ENCODE measurements at regions not wholly inside any gene's neighbourhood (a gene's known extent, or its start where the extent isn't known, plus 50 kb on each side); places are given as distances from the start of the nearest gene placed in this dataset.
"Not testable (repeated sequence)": the region's sequence is repeated elsewhere in the genome, so short reads cannot be mapped to it uniquely, and the experiment has no call there.

DNA sequence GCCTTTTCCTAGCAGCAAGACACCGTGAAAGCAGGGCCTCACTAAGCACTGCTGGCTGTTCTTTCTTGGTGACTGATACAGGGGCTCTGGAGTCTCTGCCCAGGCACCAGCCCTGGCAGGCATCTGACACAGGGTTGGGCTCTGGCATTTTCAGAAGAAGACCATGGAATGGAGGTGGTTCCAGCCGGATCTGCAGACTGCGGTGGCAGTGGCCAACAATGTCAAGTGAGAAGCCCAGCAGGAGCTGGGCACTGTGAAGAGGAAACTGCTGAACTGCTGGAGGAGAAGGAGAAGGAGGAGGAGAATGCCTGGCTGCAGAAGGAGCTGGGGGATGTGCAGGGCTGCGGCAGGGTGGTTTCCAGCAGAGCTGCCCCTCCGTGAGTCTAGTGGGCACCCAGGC, 101.8 kb downstream of the TBC1D26 start:
- H3K4me3 ChIP-seq (ENCODE audit: low read depth, low read length); H3K27ac ChIP-seq (ENCODE audit: extremely low read depth, low read depth, low read length); H3K36me3 ChIP-seq (ENCODE audit: control insufficient read depth in 2 of 2, insufficient read depth in 1 of 2, low read length in 2 of 2); POLR2A ChIA-PET; CTCF ChIA-PET; H3K4me1 ChIP-seq (ENCODE audit: control insufficient read depth, insufficient read depth, low read length); H3K9me3 ChIP-seq (ENCODE audit: control insufficient read depth, insufficient read depth, low read depth, low read length): not testable (repeated sequence)
- TF ChIP-seq, protein P1, sequence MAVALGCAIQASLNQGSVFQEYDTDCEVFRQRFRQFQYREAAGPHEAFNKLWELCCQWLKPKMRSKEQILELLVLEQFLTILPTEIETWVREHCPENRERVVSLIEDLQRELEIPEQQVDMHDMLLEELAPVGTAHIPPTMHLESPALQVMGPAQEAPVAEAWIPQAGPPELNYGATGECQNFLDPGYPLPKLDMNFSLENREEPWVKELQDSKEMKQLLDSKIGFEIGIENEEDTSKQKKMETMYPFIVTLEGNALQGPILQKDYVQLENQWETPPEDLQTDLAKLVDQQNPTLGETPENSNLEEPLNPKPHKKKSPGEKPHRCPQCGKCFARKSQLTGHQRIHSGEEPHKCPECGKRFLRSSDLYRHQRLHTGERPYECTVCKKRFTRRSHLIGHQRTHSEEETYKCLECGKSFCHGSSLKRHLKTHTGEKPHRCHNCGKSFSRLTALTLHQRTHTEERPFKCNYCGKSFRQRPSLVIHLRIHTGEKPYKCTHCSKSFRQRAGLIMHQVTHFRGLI (tag by site-specific recombination; IDR thresholded peaks at IDR 0.05), result peak; percentile 95

DNA sequence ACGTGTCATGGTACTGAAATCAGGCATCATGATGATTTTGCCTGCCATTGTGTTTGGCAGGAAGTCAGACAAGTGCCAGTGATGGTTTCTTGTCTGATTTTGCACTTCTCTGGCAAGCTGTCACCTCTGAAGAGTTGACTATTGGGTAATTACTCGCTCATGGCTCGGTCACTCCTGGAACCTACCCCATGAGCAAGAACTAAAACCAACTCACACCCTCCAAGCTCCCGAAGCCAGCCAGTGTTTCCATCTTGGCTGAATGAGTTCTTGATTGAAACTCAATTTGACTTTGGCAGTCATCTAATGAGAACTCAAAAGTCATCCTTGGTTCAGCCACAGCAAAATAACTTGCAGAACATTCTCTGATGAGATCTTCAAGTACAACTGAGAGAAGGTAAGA, 103.4 kb downstream of the TBC1D26 start:
- H3K4me1 ChIP-seq (ENCODE audit: control insufficient read depth, insufficient read depth, low read length); H3K36me3 ChIP-seq (ENCODE audit: control insufficient read depth in 2 of 2, insufficient read depth in 1 of 2, low read length in 2 of 2); H3K9me3 ChIP-seq (ENCODE audit: control insufficient read depth, insufficient read depth, low read depth, low read length); CTCF ChIA-PET; POLR2A ChIA-PET; H3K4me3 ChIP-seq (ENCODE audit: low read depth, low read length); H3K27ac ChIP-seq (ENCODE audit: extremely low read depth, low read depth, low read length): not testable (repeated sequence)

DNA sequence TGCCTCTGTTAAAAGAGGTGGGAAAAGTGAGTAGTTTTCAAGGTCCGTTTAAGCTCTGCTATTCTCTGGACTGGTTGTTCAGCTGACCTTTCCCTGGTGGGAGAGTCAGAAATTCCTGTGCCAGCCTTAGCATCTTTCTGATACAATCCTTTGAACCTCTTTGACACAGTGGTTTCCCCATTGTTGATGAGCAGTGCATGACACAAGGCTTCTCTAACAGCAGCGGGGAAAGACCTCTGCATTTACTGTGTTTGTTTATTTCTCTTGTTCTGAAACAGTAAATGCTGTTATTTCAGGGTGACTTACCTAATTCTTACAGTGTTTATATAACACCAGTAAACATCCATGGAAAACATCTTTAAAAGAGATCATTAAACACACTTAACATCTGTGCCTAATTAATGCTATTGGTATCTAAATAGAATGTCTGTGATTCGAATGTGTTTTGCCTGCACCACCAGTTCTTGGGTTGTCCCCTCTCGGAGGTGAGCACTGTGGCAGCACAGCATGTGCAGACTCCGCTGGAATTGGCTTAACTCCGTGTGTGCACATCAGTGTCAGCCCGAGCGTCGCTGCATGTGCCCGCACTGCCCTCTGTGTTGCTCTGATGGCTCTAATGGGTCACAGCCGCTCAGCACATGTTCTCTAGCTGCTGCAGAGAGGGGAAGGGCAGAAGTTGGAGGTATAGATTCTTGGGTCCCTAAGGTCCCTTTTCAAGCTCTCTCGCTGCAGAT, 104.3 kb downstream of the TBC1D26 start:
- H3K36me3 ChIP-seq (ENCODE audit: control insufficient read depth in 2 of 2, insufficient read depth in 1 of 2, low read length in 2 of 2); H3K9me3 ChIP-seq (ENCODE audit: control insufficient read depth, insufficient read depth, low read depth, low read length); CTCF ChIA-PET; H3K27ac ChIP-seq (ENCODE audit: extremely low read depth, low read depth, low read length); H3K4me3 ChIP-seq (ENCODE audit: low read depth, low read length); H3K4me1 ChIP-seq (ENCODE audit: control insufficient read depth, insufficient read depth, low read length); POLR2A ChIA-PET: not testable (repeated sequence)

DNA sequence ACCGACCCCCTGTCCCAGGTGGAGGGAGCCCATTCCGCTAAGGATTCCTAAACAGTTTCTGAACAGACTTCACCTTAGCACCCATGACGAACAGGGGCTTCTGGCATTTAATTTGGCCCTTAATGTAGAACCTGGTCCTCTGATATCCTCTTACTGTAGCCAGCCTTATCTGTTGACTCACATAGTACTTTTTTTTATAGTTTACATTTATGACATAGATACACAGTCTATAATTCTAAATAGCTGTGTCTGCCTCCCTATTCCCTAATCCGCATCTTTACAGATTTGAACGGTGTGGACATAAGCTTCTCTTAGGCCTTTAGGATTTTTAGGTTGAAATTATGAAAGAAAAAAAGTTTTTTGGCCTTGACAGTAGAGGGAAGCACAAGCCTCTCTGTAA, 104.9 kb downstream of the TBC1D26 start:
- POLR2A ChIA-PET; H3K36me3 ChIP-seq (ENCODE audit: control insufficient read depth in 2 of 2, insufficient read depth in 1 of 2, low read length in 2 of 2); H3K4me1 ChIP-seq (ENCODE audit: control insufficient read depth, insufficient read depth, low read length); H3K4me3 ChIP-seq (ENCODE audit: low read depth, low read length); CTCF ChIA-PET; H3K27ac ChIP-seq (ENCODE audit: extremely low read depth, low read depth, low read length); H3K9me3 ChIP-seq (ENCODE audit: control insufficient read depth, insufficient read depth, low read depth, low read length): not testable (repeated sequence)

DNA sequence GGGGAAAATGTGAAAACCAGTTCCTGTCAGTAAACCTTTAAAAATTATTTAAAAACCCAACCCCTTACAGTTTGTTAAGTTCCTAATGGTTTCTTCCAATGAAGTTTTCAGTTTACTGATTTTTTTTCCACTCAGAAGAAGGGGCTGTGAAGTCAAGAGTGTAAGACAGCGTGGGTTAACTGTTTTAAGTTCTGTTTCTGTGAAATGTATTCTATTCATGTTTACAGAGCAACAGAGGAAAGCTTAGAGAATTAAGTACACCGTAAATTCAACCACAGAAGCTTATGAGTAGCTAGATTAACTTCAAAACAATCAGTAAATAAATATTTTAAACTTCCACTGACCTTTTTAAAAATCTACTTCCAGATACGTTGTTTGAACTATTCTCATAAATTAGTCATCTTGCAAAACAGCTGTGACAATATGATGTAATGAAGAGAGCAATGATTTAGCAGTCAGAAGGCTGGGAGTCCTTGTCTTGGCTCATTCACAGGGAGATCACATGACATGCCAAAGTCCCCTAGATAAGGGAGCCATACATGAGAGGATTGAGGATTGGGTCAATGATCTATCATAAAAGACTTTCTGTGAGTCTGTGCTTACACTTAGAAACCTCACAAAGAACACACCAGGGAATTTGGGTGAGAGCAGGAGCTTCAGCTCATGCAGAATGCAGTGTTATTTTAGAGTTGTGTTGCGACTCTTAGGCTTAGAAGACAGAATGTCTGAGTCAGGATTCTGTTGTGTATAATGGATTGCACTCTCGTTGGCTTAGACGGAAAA, 97.3 kb upstream of the ADORA2B start:
- H3K4me3 ChIP-seq (ENCODE audit: low read depth, low read length); H3K4me1 ChIP-seq (ENCODE audit: control insufficient read depth, insufficient read depth, low read length); H3K36me3 ChIP-seq (ENCODE audit: control insufficient read depth in 2 of 2, insufficient read depth in 1 of 2, low read length in 2 of 2); CTCF ChIA-PET; H3K9me3 ChIP-seq (ENCODE audit: control insufficient read depth, insufficient read depth, low read depth, low read length); POLR2A ChIA-PET; H3K27ac ChIP-seq (ENCODE audit: extremely low read depth, low read depth, low read length): not testable (repeated sequence)
- TF ChIP-seq, protein P2, sequence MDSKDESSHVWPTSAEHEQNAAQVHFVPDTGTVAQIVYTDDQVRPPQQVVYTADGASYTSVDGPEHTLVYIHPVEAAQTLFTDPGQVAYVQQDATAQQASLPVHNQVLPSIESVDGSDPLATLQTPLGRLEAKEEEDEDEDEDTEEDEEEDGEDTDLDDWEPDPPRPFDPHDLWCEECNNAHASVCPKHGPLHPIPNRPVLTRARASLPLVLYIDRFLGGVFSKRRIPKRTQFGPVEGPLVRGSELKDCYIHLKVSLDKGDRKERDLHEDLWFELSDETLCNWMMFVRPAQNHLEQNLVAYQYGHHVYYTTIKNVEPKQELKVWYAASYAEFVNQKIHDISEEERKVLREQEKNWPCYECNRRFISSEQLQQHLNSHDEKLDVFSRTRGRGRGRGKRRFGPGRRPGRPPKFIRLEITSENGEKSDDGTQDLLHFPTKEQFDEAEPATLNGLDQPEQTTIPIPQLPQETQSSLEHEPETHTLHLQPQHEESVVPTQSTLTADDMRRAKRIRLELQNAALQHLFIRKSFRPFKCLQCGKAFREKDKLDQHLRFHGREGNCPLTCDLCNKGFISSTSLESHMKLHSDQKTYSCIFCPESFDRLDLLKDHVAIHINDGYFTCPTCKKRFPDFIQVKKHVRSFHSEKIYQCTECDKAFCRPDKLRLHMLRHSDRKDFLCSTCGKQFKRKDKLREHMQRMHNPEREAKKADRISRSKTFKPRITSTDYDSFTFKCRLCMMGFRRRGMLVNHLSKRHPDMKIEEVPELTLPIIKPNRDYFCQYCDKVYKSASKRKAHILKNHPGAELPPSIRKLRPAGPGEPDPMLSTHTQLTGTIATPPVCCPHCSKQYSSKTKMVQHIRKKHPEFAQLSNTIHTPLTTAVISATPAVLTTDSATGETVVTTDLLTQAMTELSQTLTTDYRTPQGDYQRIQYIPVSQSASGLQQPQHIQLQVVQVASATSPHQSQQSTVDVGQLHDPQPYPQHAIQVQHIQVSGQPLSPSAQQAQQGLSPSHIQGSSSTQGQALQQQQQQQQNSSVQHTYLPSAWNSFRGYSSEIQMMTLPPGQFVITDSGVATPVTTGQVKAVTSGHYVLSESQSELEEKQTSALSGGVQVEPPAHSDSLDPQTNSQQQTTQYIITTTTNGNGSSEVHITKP (tag by site-specific recombination; IDR thresholded peaks at IDR 0.05), result 0 out of 2 replicates have a peak, but pooled peaks have one; percentile 12

DNA sequence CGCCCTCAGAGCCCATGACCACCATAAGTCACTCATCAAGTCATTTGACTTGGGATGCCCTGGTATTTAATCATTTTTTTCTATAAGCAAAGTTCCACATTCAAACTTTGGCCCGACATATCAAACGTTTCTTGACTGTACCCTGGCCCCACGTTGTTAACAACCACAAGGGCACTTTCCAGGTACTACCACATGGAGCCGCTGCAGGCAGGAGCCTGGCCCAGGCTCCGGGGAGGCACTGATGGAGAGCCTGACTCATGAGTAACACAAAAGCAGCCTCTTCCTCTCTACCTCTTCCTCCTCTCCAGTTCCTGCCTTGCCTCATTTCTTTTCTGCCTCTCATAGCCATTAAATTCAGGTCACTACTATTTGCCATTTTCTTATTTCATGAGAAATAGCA, 95.9 kb upstream of the ADORA2B start:
- H3K36me3 ChIP-seq (ENCODE audit: control insufficient read depth in 2 of 2, insufficient read depth in 1 of 2, low read length in 2 of 2); H3K9me3 ChIP-seq (ENCODE audit: control insufficient read depth, insufficient read depth, low read depth, low read length); H3K27ac ChIP-seq (ENCODE audit: extremely low read depth, low read depth, low read length); H3K4me3 ChIP-seq (ENCODE audit: low read depth, low read length); CTCF ChIA-PET; H3K4me1 ChIP-seq (ENCODE audit: control insufficient read depth, insufficient read depth, low read length); POLR2A ChIA-PET: not testable (repeated sequence)

DNA sequence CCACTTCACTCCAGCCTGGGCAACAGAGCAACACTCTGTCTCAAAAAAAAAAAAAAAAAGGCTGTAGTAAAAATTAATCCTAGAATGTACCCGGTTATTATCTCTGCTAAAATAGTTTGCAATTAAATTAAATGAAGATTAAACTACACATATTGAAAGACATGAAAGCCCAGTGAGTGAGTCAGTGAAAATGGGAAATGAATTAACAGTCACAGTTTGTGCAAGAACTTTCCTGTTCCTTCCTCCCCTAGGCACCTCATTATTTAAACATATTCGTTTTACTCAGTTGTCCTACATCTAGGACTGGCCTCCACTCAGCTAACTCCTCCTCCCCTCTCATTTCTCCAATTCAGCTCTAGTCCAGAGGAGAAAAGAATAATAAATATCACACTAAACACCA, 94.9 kb upstream of the ADORA2B start:
- POLR2A ChIA-PET; H3K4me1 ChIP-seq (ENCODE audit: control insufficient read depth, insufficient read depth, low read length); CTCF ChIA-PET; H3K9me3 ChIP-seq (ENCODE audit: control insufficient read depth, insufficient read depth, low read depth, low read length); H3K36me3 ChIP-seq (ENCODE audit: control insufficient read depth in 2 of 2, insufficient read depth in 1 of 2, low read length in 2 of 2); H3K27ac ChIP-seq (ENCODE audit: extremely low read depth, low read depth, low read length); H3K4me3 ChIP-seq (ENCODE audit: low read depth, low read length): not testable (repeated sequence)

DNA sequence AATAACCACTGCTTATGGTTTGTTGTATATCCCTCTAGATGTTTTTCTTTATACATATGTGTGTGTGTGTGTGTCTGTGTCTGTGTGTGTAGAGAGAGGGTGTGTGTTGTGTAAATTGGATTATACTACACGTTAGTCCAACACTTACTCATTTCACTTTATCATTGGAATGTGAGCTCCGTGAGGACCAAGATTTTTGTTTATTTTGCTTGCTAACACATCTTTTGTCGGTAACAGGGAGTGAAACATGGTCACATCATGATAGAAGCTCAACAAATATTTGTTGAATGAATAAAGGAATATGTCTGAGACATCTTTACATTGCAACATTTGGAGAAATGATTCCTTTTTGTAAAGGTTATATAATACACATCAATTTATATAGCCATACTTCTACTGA, 94.2 kb upstream of the ADORA2B start:
- H3K27ac ChIP-seq (ENCODE audit: extremely low read depth, low read depth, low read length); CTCF ChIA-PET; POLR2A ChIA-PET; H3K9me3 ChIP-seq (ENCODE audit: control insufficient read depth, insufficient read depth, low read depth, low read length); H3K4me1 ChIP-seq (ENCODE audit: control insufficient read depth, insufficient read depth, low read length); H3K4me3 ChIP-seq (ENCODE audit: low read depth, low read length); H3K36me3 ChIP-seq (ENCODE audit: control insufficient read depth in 2 of 2, insufficient read depth in 1 of 2, low read length in 2 of 2): not testable (repeated sequence)

DNA sequence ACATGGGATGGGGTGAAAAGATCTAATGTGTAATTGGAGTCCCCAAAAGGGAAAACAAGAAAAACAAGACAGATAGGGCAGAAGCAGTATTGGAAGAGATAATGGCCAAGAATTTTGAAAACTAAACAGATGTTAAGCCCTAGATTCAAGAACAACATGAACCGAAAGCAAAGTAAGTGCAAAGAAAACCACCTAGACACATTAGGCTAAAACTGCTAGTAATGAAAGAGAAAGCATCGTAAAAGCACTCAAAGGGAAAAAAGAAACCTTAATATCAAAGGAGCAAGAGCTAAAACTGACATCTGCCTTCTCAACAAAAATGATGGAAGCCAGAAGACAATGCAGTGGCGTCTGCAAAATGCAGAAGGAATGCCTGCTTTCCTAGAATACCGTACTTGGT, 92.1 kb upstream of the ADORA2B start:
- H3K4me1 ChIP-seq (ENCODE audit: control insufficient read depth, insufficient read depth, low read length); H3K4me3 ChIP-seq (ENCODE audit: low read depth, low read length); CTCF ChIA-PET; H3K9me3 ChIP-seq (ENCODE audit: control insufficient read depth, insufficient read depth, low read depth, low read length); H3K27ac ChIP-seq (ENCODE audit: extremely low read depth, low read depth, low read length); POLR2A ChIA-PET; H3K36me3 ChIP-seq (ENCODE audit: control insufficient read depth in 2 of 2, insufficient read depth in 1 of 2, low read length in 2 of 2): not testable (repeated sequence)

All from HEK293 (cell line).